Muscle of leg (tissue), 3 donors: ENCODE measurements at regions not wholly inside any gene's neighbourhood (a gene's known extent, or its start where the extent isn't known, plus 50 kb on each side); places are given as distances from the start of the nearest gene placed in this dataset.
A peak's percentile ranks its signal among the peaks of the same experiment; 100 is the strongest.
"Not testable (repeated sequence)": the region's sequence is repeated elsewhere in the genome, so short reads cannot be mapped to it uniquely, and the experiment has no call there.

Experiments
- DNase-seq: peaks from one replicate; pipeline ENCODE4 v3.0.0; 2013
- H3K27ac ChIP-seq: one replicate; pipeline ENCODE4 v1.5.1; 2013; ENCODE audit warnings: mild to moderate bottlenecking, low read length, control low read depth
- H3K27me3 ChIP-seq: one replicate; pipeline ENCODE4 v1.6.1; 2013; ENCODE audit warnings: low read length; ENCODE audit not compliant: control insufficient read depth, insufficient read depth
- H3K36me3 ChIP-seq: one replicate; pipeline ENCODE4 v1.6.1; 2013; ENCODE audit warnings: low read length; ENCODE audit not compliant: control insufficient read depth, insufficient read depth
- H3K4me1 ChIP-seq: one replicate; pipeline ENCODE4 v1.6.1; 2013; ENCODE audit warnings: low read length; ENCODE audit not compliant: control insufficient read depth, insufficient read depth
- H3K4me3 ChIP-seq: one replicate; pipeline ENCODE4 v1.5.1; 2013; ENCODE audit warnings: low read length, control low read depth
- H3K9me3 ChIP-seq: replicated peaks from 2 replicates; pipeline ENCODE4 v1.6.1; 2013; ENCODE audit warnings: low read depth, low read length; ENCODE audit not compliant: control insufficient read depth
- WGBS: methylation state at CpG from one replicate; pipeline ENCODE4 v1.1.5; 2013; ENCODE audit warnings: missing lambda C conversion rate; ENCODE audit not compliant: insufficient coverage; 5-methylcytosine and 5-hydroxymethylcytosine counted together

DNA sequence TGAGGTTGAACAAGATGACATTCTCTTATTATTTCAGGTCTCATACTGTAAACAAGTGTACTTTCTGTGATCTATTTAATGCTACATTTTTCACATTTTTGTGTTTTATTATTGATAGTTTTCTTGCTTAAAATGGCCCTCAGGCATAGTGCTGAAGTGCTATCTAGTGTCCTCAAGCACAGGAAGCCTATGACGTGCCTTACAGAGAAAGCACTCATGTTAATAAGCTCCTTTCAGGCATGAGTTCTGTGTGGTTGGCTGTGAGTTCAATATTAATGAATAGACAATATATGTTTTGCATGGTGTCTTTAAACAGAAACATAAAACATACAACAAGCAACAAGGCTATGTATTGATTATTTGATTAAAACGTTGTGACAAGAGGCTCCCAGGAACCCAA lies 450.1 kb downstream of the PLK2 start:
- no peaks in the 10 kb centered on the region for H3K9me3 ChIP-seq
- no peak overlapping the region for H3K27ac ChIP-seq
- H3K36me3 ChIP-seq, result no peaks in the 10 kb centered on the region
- no peaks in the 10 kb centered on the region for H3K27me3 ChIP-seq
- H3K4me3 ChIP-seq, result no peak overlapping the region
- no peak for DNase-seq
- no peaks in the 10 kb centered on the region for H3K4me1 ChIP-seq
- WGBS, result 80% methylated on average over 1 of the region's 2 CpGs

DNA sequence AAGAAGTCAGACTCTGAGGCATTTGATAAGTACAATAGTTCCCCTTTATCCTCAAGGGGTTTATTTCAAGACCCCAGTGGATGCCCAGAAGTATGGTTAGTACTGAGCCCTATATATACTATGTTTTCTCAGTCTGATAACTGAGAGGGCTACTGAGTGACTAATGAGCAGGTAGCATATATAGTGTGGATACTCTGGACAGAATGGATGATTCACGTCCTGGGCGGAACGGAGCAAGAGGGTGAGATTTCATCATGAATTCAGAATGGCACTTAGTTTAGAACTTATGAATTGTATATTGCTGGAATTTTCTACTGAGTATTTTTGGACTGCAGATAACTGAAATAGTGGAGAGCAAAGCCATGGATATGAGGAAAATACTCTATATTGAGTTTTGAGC lies 457.6 kb downstream of the PLK2 start:
- Histone ChIP-seq H3K9me3 (no peaks in the 10 kb centered on the region), H3K4me1 (no peaks in the 10 kb centered on the region), H3K27ac (no peak overlapping the region), H3K36me3 (no peaks in the 10 kb centered on the region), H3K27me3 (no peaks in the 10 kb centered on the region), H3K4me3 (no peak overlapping the region)
- WGBS, result 96% methylated on average over 3 of the region's 3 CpGs
- DNase-seq, result no peak

DNA sequence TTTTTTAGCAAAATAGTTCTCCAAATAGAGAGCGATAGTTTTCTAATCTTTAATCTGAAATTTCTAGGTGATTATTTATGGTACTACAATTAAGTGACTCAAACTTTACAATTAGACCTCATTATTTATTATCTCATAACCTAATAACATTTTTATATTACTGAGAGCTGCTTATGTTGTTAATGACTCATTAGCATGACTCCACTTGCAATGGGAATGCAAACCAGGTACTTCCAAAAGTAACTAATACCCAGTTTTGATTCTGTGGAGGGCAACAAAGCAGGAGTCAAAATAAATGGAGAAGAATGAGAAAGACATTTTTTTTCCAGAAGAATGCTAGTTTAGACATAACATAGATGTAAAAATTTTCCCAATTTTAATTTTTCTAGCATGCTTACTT lies 466.0 kb downstream of the PLK2 start:
- no peaks in the 10 kb centered on the region for H3K27me3 ChIP-seq
- no CpG with 5 or more reads among the region's 1 CpG for WGBS
- no peaks in the 10 kb centered on the region for H3K9me3 ChIP-seq
- no peak for DNase-seq
- no peaks in the 10 kb centered on the region for H3K4me1 ChIP-seq
- no peak overlapping the region for H3K4me3 ChIP-seq
- H3K36me3 ChIP-seq, result no peaks in the 10 kb centered on the region
- H3K27ac ChIP-seq, result no peak overlapping the region

DNA sequence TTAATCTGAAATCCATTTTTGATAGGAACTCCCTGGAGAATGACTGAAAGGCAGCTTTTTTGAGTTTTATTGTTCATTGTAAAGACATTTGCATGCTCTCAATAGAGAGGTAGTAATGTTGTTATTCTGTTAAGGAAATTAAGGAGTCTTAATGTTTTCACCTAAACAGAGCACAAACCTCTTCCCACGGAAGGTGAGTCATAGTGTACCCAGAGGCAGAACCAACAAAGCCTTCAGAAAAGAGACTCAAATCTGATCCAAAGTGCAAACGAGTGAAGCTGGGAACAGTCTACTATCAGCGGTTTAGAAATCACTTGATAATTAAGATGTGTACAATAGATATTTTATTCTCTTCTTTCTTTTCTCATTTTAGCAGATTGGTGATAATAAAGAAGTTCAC lies 470.5 kb downstream of the PLK2 start:
- Histone ChIP-seq H3K27ac (no peak overlapping the region), H3K27me3 (no peaks in the 10 kb centered on the region), H3K36me3 (no peaks in the 10 kb centered on the region), H3K4me1 (peaks cover 3% of the 10 kb centered on the region), H3K9me3 (no peaks in the 10 kb centered on the region), H3K4me3 (no peak overlapping the region)
- DNase-seq, result no peak
- no CpG with 5 or more reads among the region's 3 CpGs for WGBS

DNA sequence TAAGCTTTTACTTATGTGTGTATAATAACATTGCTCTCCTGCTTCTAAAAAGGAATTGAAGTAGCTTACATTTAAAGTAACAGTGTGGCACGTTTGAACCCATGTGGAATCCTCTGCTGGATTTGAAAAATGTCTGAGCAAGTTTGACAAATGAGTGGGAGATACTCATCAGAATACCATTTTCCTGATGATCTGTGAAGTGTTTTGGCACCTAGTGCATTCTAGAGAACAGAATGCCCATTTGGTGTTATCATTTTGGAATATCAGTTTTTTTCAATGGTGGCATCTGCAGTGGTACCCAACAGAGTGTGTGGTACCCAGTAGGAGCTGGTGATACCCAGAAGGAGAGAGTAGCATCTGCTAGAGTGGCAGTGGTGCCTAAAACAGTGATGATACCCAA lies 471.1 kb downstream of the PLK2 start:
- no peaks in the 10 kb centered on the region for H3K27me3 ChIP-seq
- H3K4me3 ChIP-seq, result no peak overlapping the region
- H3K36me3 ChIP-seq, result no peaks in the 10 kb centered on the region
- H3K4me1 ChIP-seq, result peaks cover 3% of the 10 kb centered on the region
- WGBS, result no CpG with 5 or more reads among the region's 1 CpG
- DNase-seq, result no peak
- no peak overlapping the region for H3K27ac ChIP-seq
- H3K9me3 ChIP-seq, result no peaks in the 10 kb centered on the region

DNA sequence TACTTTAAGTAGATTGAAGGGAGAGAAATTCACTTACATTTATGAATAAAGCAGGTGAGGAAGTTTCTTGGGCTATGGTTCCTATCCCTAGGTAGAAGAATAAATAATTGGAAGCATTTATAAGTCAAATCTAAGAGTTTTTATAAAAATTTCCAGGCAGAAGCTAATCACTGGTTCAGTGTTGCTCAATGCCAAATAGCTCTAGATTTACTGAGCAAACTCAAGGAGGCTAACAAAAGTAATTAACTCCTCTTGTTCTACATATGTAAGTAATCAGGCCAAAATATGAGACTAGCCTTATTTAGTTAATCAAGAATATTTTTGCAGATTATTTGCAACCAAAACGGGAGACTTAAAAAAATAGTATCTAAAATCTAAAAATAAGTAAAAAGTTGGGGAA lies 472.3 kb downstream of the PLK2 start:
- WGBS, result no CpG with 5 or more reads among the region's 1 CpG
- no peaks in the 10 kb centered on the region for H3K9me3 ChIP-seq
- no peak overlapping the region for H3K4me3 ChIP-seq
- H3K4me1 ChIP-seq, result peaks cover 3% of the 10 kb centered on the region
- no peaks in the 10 kb centered on the region for H3K27me3 ChIP-seq
- no peaks in the 10 kb centered on the region for H3K36me3 ChIP-seq
- no peak overlapping the region for H3K27ac ChIP-seq
- DNase-seq, result no peak

DNA sequence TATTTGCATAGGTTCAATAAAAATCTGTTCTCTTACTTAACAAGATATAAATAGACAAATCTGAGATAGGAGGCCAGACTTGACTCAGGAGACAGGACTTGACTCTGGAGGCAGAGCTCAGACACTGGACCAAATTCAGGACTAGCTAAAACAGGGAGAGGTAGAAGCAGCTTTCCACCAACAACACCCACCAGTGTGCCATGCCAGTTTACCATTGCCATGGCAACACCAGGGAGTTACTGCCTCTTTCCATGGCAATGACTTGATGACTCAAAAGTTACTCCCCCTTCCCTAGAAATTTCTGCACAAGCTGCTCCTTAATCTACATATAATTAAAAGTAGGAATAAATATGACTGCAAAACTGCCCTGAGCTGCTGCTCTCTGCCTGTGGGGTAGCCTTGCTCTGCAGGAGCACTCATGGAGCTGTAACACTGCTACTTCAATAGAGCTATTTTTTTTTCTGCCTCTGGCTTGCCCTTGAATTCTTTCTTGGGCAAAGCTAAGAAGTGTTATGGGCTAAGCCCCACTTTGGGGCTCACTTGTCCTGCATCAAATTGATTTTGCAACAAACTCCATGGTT lies 473.0 kb downstream of the PLK2 start:
- H3K4me1 ChIP-seq, result peaks cover 3% of the 10 kb centered on the region
- H3K36me3 ChIP-seq, result no peaks in the 10 kb centered on the region
- H3K9me3 ChIP-seq, result no peaks in the 10 kb centered on the region
- H3K27ac ChIP-seq, result no peak overlapping the region
- DNase-seq, result peak; percentile 19
- no peaks in the 10 kb centered on the region for H3K27me3 ChIP-seq
- no peak overlapping the region for H3K4me3 ChIP-seq

DNA sequence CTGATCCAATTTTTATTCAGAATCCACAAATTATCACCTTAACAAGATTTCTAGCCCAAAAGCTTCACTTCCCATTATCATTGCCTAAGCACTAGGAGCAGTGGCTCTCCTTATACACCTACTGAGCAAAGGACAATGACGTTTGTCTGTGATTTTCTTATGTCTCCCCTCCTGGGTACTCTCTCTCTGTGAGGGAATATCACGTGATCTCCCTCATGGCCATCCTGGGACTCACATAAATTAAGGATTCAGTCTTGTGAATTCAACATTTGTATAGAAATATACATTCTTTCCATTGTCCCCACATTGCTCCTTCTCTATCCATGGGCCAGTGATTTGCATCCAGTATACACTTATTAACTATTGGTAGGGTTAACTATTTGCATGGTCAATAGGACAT lies 476.5 kb downstream of the PLK2 start:
- H3K36me3 ChIP-seq, result no peaks in the 10 kb centered on the region
- no peak overlapping the region for H3K27ac ChIP-seq
- peaks cover 3% of the 10 kb centered on the region for H3K4me1 ChIP-seq
- no peaks in the 10 kb centered on the region for H3K27me3 ChIP-seq
- no peak overlapping the region for H3K4me3 ChIP-seq
- WGBS, result 0% methylated on average over 1 of the region's 2 CpGs
- H3K9me3 ChIP-seq, result no peaks in the 10 kb centered on the region
- DNase-seq, result no peak

DNA sequence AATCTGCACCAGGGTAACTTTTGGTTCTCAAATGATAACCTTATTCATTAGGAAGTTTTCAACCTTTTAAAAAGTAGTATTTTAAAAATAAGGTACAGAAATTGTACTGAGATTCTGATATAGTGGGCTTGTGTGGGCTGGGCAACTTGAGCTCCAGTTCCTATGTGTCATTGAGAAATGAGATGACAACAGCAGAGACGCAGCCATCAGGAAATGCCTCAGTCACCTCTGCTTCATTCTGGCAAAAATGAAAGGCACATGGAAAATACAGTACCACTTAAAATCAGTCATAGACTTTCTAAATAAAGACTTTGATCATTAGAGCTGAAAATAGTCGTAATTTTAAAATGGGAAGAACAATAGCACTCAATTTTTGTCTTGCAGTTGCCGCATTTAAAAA lies 480.2 kb downstream of the PLK2 start:
- H3K4me3 ChIP-seq, result no peak overlapping the region
- H3K9me3 ChIP-seq, result no peaks in the 10 kb centered on the region
- DNase-seq, result no peak
- no peaks in the 10 kb centered on the region for H3K27me3 ChIP-seq
- H3K36me3 ChIP-seq, result no peaks in the 10 kb centered on the region
- no CpG with 5 or more reads among the region's 3 CpGs for WGBS
- no peaks in the 10 kb centered on the region for H3K4me1 ChIP-seq
- no peak overlapping the region for H3K27ac ChIP-seq

DNA sequence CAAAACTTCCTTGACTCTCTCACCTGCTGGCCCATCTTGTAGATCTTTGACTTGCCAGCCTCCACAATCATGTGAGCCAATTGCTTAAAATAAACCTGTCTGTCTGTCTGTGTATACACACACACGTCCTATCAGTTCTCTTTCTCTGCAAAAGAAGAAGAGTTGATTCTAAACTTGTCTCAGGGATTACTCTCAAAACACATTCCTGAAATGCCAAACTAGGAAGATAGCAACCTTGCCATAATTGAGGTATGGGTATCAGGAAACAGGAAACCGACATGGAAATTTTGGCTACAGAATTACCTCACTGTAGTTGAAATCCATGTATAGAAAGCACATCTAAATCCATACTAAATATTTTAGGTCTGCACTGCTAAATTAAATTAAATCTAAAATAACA lies 483.4 kb downstream of the PLK2 start:
- Histone ChIP-seq H3K4me3 (no peak overlapping the region), H3K36me3 (no peaks in the 10 kb centered on the region), H3K27ac (no peak overlapping the region), H3K4me1 (no peaks in the 10 kb centered on the region), H3K27me3 (no peaks in the 10 kb centered on the region), H3K9me3 (no peaks in the 10 kb centered on the region)
- DNase-seq, result no peak
- no CpG with 5 or more reads among the region's 2 CpGs for WGBS

DNA sequence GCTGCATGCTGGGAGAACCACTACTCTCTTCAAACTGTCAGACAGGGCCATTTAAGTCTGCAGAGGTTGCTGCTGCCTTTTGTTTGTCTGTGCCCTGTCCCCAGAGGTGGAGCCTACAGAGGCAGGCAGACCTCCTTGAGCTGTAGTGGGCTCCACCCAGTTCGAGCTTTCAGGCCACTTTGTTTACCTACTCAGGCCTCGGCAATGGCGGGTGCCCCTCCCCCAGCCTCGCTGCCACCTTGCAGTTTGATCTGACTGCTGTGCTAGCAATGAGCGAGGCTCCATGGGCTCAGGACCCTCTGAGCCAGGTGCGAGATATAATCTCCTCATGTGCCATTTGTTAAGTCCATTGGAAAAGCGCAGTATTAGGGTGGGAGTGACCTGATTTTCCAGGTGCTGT lies 487.8 kb downstream of the PLK2 start:
- H3K36me3 ChIP-seq, H3K27me3 ChIP-seq, H3K4me3 ChIP-seq, H3K9me3 ChIP-seq, H3K27ac ChIP-seq, DNase-seq, H3K4me1 ChIP-seq: not testable (repeated sequence)
- WGBS, result 95% methylated on average over 4 of the region's 7 CpGs
